ENCODE measurements at regions not wholly inside any gene's neighbourhood (a gene's known extent, or its start where the extent isn't known, plus 50 kb on each side); places are given as distances from the start of the nearest gene placed in this dataset.

DNA sequence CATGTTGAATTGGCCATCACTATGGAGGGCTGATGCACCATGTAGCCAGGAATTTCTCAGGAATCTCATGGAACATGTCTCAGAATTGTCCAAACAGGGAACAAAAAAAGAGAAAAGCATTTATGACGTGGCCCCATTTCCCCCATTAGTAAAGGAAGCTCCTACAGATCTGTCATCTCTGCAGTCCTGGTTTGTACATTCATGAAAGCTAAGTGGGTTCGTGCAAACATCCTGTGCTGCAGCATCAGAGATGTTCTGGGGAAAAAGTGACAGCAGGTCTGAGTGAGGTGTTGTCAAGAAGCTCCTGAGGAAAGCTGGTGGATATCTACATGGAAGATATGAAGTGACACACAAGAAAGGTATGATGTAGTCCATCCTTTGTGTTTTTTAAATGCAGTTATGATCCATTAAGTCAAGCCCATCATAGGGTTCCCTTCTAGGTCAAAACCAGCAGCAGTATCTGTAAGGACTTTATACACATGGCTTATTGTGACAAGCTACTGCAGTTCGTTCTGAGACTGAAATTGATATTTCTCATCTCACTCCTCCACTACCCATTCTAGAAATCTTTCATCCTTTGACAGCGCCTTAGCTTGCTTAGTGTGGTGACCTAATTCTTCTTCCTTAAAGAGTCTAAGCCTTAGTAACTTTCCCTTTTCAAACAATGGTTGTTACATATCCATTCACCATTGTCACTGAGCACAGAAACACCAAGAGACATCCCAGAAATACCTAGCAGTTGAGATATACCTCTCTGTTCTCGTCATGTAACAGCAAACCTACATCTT, 200.0 kb upstream of the TCF21 start:
- FAIRE-seq: no peak
- TF ChIP-seq, protein P1, sequence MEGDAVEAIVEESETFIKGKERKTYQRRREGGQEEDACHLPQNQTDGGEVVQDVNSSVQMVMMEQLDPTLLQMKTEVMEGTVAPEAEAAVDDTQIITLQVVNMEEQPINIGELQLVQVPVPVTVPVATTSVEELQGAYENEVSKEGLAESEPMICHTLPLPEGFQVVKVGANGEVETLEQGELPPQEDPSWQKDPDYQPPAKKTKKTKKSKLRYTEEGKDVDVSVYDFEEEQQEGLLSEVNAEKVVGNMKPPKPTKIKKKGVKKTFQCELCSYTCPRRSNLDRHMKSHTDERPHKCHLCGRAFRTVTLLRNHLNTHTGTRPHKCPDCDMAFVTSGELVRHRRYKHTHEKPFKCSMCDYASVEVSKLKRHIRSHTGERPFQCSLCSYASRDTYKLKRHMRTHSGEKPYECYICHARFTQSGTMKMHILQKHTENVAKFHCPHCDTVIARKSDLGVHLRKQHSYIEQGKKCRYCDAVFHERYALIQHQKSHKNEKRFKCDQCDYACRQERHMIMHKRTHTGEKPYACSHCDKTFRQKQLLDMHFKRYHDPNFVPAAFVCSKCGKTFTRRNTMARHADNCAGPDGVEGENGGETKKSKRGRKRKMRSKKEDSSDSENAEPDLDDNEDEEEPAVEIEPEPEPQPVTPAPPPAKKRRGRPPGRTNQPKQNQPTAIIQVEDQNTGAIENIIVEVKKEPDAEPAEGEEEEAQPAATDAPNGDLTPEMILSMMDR (IDR thresholded peaks at IDR 0.05; ENCODE audit: extremely low read depth in 1 of 2, insufficient read depth in 1 of 2, low read depth in 1 of 2, low read length in 2 of 2): no peak
- no peak for TF ChIP-seq POLR2A (IDR thresholded peaks at IDR 0.05; ENCODE audit: low read depth, low read length)
- TF ChIP-seq MYC (IDR thresholded peaks at IDR 0.05; ENCODE audit: low read depth, low read length): no peak
- no peak for TF ChIP-seq JUN (IDR thresholded peaks at IDR 0.05; ENCODE audit: borderline replicate concordance, insufficient read depth, insufficient read length, low read depth)
- TF ChIP-seq GATA2 (IDR thresholded peaks at IDR 0.05; ENCODE audit: insufficient read depth, insufficient read length, low read depth, low read length): no peak
- TF ChIP-seq EZH2 (IDR thresholded peaks at IDR 0.05; ENCODE audit: borderline replicate concordance, low read depth, low read length, severe bottlenecking): no peak
- no peak for TF ChIP-seq FOS (IDR thresholded peaks at IDR 0.05; ENCODE audit: borderline replicate concordance, insufficient read depth, low read length)
- TF ChIP-seq, protein P2, sequence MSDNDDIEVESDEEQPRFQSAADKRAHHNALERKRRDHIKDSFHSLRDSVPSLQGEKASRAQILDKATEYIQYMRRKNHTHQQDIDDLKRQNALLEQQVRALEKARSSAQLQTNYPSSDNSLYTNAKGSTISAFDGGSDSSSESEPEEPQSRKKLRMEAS (IDR thresholded peaks at IDR 0.05; ENCODE audit: insufficient read depth, insufficient read length): no peak
- TF ChIP-seq POLR2AphosphoS5 (IDR thresholded peaks at IDR 0.05; ENCODE audit: insufficient read depth, low read depth, low read length): no peak
- H3K9me1 ChIP-seq (replicated peaks; ENCODE audit: control insufficient read depth, extremely low read depth, insufficient read depth, low read length): no peaks in the 10 kb centered on the region

More for the DNA sequence above, 200.0 kb upstream of the TCF21 start:
- H3K27me3 ChIP-seq (ENCODE audit: control insufficient read depth in 2 of 2, insufficient read depth in 2 of 2, low read length in 2 of 2): no peaks in the 10 kb centered on the region
- no peaks in the 10 kb centered on the region for H3K4me1 ChIP-seq (ENCODE audit: control insufficient read depth, extremely low read depth, insufficient read depth, low read length)
- no peak overlapping the region for H3K4me3 ChIP-seq (replicated peaks in 1 of 3; ENCODE audit: insufficient read depth in 1 of 3, low read depth in 1 of 3, low read length in 3 of 3)
- H3K4me2 ChIP-seq (ENCODE audit: insufficient read depth, low read length): no peak overlapping the region
- H3K27ac ChIP-seq (ENCODE audit: insufficient read depth, low read depth, low read length): no peak overlapping the region
- no peak overlapping the region for H3K9ac ChIP-seq (replicated peaks; ENCODE audit: extremely low read depth, insufficient read depth, low read length)
- BruUV-seq (replicated peaks): no TSS peak
- H2AFZ ChIP-seq (ENCODE audit: low read depth, low read length): no peak overlapping the region
- intact Hi-C loops (cut with micrococcal nuclease): no loop called here
- H3K36me3 ChIP-seq (ENCODE audit: control insufficient read depth in 2 of 2, extremely low read depth in 1 of 2, insufficient read depth in 2 of 2, low read length in 2 of 2): no peaks in the 10 kb centered on the region
- H3K79me2 ChIP-seq (ENCODE audit: control insufficient read depth, insufficient read depth, low read length): no peaks in the 10 kb centered on the region
- no peak for DNase-seq (ENCODE audit: low read depth, low spot score)
- no peaks in the 10 kb centered on the region for H4K20me1 ChIP-seq (replicated peaks; ENCODE audit: control insufficient read depth, extremely low read depth, insufficient read depth, low read length)
- H3K9me3 ChIP-seq (replicated peaks; ENCODE audit: control insufficient read depth, insufficient read depth, low read length): no peaks in the 10 kb centered on the region
- ChIA-PET POLR2A (no interaction called here), CTCF (no interaction called here)
- dilution Hi-C loops (cut with MboI; ENCODE audit: extremely low pct_ligation_motif_present, low sequenced_read_pairs): no loop called here
